IPS DF 4.7 (cell line): ENCODE measurements at regions not wholly inside any gene's neighbourhood (a gene's known extent, or its start where the extent isn't known, plus 50 kb on each side); places are given as distances from the start of the nearest gene placed in this dataset.
"Not testable (repeated sequence)": the region's sequence is repeated elsewhere in the genome, so short reads cannot be mapped to it uniquely, and the experiment has no call there.

Experiments
- DNase-seq: peaks from one replicate; pipeline ENCODE4 v3.0.0-alpha.2; 2013; ENCODE audit warnings: low spot score; ENCODE audit errors: extremely low read depth

DNA sequence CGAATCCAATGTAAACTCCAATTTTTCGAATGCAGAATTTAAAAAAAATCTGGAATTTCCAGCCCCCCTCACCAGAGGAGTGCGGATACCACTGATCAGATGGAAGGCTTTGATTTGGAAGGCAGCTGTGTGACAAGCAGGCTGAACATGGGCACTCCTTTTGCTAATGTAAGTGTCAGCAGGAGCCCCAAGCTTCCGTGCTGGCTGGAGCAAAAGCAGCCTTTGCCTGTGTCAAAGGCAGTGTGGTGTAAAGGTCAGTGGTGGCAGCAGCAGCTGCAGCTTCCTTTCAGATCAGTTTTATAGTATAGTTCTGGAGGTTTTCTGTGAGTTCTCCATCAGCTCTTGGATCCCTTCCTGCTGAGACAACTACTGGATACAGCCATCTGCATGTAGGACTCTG, 259.9 kb downstream of the CTH start:
- no peak for DNase-seq

DNA sequence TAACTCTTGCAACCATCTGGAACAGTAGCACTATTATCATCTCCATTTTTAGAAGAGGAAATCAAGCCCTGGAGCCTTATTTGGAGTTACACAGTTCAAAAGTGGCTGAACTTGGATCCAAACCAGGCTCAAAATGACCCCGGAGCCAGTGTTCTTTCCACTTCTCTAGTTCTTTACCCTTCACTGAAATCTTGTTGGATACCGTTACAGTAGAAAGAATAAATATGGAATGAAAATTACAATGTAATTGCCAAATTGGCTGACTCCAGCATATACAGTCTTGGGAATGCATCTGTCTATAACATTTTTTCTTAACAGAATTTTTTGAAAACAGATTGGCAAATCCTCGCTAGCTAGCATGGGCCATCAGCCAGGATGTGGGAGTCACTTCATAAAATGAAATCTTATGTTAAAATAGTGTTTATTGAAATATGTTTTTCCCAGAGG, 261.4 kb downstream of the CTH start:
- no peak for DNase-seq

DNA sequence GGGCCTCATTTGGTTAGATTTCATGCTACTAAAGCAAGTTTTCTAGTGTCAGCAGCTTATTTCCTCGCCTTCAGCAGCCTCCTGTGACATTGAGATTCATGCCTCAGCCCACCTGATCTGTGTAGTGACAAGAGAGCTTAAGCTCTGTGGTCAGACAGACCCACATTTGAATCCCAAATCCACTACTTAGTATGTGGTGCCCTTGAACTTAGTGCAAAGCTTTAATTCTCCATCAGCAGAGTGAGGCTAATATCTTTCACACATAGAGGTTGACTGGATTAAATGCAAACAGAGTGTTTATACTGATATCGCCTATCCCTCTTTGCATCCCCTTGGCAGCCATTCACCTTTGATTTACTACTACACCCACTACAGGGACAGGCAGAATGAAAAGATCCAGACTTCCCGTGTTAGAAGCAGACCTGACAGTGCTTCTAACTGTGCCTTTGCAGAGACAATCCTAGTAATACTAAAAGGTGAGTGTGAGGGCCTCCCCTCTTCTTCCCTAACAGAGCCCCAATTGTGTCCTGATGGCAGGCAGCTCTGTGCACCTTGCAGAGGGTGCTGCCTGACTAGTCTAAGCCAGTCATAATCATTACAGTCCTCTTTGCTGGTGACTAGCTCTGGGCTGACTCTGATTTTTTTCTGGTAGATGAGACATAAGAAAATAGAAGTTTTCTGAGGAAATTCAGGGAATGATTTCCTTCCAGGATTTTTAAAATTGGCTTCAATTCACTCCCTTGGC, 264.0 kb downstream of the CTH start:
- no peak for DNase-seq

DNA sequence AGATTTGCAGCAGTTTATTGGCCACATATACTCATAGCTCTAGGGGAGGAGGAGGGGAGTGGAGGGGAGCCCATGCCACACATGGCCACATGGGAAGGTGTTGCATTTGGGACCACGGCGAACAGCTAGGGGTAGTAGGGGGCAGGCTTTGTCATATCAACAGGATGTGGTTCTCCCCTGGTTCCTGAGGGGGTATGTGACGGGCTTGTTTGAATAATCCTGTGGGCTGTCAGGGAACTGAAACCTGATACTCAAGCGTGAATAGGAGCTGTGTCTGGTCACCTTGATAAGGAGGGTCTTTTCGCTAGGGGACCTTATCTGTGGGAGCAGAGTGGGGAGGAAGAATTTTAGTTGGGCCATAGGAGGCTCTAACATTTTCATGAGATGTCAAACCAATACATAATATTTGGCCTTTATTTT, 264.7 kb downstream of the CTH start:
- DNase-seq = peak; percentile 28

DNA sequence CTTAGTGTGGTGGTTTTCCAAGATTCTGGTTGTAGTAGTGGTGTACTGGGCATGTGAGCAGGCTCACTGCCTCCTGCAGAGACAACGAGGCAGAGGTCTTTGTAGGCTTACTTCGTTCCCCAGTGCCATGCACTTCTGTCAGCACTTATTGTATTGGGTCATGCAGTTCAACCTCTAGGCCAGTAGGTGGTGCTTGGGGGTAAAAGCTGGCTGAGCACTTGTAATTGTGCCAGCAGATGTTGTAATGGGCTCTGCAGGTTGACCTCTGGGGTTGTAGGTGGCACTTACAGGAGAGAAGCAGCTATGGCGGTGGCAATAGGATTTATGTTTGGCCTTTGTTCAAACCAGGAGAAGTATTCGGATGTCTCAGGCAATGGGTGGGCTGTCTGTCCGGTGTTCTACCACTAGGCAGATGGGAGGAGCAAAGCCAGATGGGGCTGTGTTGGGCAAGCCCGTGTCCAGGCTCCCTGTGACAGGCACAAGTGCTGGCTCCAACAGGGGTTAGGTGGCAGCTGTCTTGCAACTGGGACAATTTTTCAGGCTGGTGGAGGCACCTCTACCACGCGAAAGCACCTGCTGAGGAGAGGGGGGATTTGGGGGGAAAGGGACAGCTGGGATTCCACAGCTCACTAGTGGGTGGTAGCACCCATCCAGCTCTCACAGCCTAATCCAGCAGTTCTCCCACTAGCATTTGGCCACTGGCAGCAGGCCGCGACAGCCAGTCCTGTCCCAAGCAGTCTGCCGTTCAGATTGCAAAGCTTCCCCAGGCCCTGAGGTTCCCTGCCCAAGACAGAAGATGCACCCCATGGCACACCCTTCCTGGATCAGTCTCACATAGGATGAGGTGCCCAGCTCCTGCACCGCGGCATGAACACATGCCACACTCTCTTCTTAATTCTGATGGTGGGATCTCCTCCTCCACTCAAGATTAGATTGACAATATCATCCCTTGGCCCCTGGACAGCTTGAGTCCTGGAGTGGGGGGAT, 274.5 kb downstream of the CTH start:
- peak; percentile 68 for DNase-seq

DNA sequence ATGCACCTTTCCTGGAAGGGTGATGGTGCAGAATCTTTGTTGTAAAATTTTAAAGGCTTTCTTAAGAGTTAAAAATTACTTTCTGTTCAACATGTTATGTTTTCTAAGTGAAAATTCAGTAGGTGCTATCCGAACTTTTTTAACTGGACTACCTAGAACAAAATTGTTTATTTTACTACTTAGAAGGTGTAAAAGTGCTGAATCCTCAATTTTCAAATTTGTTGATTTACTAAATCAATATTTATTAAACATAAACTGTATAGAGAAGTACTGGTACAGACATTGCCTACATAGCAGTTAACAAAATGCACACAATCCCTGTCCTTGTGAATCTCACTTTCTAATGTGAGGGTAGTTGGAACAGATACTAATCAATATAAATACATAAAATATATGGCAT, 277.5 kb downstream of the CTH start:
- DNase-seq = no peak

DNA sequence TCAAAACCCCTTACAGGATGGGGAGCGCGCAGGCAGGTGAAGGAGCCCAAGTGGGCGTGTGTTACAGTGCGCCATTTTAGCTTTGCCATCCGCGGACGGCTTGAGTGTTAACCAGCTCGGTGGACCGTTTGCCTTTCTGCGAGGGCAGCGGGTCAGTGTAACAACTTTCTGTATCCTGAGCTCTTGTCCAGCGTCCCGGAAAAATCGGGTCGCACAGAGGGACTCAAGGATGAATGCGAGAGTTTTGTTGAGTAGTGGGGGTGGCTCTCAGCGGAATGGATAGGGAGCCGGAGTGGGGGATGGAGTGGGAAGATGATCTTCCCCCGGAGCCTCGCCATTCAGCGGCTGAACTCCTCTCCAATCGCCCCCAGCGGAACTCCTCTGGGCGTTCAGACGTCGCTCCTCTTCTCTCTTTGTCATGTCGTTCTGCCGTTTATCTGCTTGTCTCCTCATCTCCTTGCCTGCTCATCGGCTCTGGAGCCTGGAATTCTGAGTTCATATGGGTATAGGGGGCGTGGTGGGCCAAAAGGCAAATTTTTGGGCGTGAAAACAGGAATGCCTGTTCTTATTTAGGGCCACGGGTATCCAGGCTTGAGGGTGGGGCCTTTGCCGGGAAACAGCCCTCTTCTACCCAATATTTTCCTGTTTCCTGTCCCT, 295.4 kb downstream of the CTH start:
- DNase-seq = no peak

DNA sequence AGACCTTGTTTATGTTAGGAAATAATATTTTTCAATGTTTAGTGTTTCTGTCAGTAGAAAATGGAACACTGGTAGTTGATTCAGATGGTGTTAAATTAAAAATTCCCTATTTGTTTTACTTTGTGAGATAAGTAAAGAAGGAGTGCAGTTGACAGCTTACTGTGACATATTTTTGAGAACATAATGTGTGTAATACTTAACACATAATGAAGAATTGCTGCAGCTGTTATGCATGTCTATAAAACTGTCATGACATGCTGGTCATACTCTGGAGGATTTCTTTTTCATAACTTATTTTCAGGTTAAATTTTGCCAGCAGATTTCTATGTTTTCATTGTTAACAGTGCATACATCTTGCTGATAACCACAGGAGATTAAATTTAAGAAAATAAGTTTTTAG, 296.1 kb downstream of the CTH start:
- DNase-seq = no peak

DNA sequence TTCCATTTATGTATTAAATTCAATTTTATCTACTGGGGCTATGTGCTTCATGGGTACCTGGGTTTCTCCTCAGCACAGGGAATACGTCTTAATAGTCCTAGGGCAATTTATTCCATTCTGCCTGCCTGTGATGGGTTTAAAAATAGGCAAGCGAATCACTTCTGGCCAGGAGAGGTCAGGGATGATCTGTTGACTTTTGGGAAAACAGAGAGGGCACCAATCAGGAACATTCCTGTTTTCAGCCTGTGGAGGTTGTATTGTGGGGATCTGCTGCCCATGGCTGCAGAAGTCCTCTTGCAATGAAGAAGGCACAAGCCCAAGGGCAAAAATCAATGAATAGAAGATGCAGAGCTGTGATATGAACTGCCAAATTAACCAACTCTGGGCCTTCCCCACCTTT, 303.1 kb downstream of the CTH start:
- no peak for DNase-seq

DNA sequence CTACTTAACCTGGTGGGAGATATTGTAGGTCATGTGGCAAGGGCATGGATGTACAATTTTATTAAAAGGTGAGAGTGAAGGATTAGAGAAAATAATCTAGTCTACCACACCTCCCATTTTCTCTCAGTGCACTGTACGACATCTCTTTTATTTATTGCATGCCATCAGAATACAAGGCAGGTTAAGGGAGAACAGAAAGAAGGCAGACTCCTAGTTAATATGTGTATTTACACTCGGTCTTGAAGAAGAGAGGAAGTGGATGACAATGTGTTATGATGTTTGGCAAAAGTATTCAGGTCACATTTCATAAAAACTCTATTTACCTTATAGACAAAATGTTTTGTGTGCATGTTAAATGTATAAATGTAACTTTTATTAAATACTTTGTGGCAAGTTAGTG, 306.1 kb downstream of the CTH start:
- no peak for DNase-seq

DNA sequence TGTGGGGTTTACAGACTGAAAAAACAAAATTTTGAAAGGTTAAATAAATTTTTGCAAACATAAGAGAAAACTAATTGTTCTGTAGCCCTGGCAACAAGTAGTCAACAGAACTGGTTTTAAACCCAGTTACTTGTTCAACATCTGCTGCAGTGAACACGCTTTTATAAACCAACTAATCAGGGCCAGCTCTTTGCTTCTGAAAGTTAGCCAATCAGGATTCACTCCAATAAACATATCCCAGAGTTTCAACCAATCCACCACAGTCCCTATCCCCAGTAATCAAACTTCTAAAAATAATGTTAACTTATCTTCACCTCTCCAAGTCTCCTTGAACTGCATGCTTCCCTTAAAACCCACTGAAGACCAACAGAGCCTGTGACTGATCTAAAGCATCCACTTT, 306.6 kb downstream of the CTH start:
- no peak for DNase-seq

DNA sequence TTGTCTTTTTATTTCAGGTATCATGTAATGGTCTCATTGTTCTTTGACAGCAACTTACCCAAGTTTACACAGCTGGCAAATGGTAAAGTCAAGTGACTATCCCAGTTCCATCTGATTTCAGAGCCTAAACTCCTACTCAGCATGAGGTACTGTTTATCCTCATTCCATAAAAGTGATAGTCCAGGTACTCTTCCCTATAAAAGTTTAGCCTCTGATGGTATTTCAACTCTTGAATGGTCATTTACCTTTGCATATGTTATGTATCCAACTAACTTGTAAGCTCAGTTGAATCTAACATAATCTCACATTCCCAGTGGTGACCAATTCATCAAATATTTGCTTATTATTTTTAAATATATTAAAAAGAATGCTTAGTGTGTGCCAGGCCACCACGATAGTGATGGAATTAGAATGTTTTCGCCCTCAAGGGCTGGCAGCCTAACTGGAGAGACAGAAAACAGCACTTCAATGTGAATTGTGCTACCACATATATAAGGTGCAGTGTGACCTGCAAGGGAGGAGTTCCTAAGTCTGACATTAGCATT, 307.1 kb downstream of the CTH start:
- DNase-seq = no peak

DNA sequence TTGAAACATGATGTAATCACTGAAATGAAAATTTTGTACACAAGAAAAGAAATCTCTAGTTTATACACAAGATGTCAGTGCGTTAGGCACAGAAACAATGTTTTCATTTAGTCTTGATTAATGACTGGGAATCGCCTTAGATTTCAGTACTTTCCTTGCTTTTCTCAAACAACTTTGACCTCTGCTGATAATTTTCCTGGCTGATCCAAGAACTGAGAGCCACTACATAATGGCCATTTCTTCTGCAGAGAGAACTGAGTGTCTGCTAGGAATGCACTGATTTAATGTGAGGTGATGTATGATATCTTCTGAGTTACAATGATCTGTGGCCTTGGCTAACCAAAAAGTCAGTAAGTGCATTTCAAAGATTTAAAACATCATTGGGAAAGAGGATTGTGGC, 308.1 kb downstream of the CTH start:
- no peak for DNase-seq

DNA sequence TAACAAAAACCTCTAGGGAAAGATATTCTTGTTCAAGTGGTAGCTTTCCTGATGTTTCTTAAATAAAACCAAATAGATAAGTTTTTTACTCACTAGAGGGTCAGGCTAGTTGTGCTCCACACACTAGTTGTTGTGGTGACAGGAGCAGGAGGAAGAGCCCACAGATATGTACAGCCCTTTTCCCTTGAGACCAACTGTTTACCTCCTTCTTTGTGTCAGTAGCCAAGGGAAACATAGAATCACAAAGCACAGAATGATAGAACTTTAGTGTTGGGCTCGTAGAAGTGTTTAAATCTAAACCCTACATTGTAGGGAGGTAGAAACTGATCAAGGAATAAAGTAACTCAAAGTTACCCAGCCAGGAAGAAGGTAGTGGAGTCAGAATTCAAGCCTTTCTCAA, 309.0 kb downstream of the CTH start:
- DNase-seq = no peak

DNA sequence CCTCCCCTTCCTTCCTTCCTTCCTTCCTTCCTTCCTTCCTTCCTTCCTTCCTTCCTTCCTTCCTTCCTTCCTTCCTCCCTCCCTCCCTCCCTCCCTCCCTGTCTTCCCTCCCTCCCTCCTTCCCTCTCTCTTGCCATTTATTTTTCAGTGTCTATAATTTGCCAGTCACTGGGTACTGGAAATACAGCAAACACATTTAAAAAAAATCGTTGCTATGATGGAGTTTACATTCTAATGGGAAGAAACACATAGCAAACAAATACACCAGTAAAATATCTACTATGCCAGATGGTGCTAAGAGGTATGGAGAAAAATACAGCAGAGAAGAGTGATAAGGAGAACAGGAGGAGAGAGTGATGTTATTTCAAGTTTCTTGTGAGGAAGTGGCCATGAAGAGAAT, 309.5 kb downstream of the CTH start:
- no peak for DNase-seq

DNA sequence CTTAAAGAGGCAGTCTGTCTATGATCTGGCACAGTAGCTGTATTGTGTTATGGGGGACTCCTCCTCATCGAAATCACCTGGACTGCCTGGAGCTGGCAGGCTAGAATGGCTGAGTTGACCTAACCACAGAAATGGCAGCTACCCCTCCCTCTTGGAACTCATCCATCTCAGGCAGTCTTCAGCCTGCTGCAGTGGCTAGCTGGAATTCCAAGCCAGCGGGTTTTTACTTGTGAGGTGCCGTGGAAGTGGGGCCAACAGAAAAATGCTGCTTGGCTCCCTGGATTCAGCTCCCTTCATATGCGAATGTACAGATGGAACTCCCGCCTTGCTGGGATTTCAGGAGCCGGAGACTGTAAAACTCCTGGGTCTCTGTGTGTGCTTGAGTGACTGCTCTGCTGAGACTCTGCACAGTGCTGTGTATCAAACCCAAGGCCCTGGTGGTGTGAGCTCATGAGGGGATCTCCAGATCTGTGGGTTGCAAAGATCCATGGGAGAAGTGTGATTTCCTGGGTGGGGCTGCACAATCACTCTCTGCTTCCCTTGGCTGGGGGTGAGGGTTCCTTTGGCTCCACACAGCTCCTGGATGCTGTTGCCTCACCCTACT, 316.9 kb downstream of the CTH start:
- DNase-seq = no peak

DNA sequence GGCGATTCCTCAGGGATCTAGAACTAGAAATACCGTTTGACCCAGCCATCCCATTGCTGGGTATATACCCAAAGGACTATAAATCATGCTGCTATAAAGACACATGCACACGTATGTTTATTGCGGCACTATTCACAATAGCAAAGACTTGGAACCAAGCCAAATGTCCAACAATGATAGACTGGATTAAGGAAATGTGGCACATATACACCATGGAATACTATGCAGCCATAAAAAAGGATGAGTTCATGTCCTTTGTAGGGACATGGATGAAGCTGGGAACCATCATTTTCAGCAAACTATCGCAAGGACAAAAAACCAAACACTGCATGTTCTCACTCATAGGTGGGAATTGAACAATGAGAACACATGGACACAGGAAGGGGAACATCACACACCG, 311.1 kb downstream of the PTGER3 start:
- DNase-seq = not testable (repeated sequence)

DNA sequence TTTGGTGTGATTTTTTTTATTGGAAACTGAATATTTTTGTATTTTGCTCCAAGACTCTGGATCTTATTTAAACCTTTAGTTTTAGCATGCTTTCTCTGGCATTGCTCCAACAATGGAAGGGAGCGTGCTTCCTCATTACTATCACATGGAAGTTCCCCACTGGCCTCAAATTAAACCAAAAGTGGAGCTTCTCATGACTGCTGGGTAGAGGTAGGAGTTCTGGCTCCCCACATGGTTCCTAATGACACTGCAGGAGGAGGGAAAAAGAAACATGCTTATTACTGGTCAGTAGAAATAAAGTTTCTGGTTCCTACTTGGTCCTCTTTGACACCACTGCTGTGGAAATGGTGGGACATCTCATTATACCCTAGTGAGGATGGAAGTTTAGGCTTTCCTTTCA, 310.5 kb downstream of the PTGER3 start:
- DNase-seq = no peak

DNA sequence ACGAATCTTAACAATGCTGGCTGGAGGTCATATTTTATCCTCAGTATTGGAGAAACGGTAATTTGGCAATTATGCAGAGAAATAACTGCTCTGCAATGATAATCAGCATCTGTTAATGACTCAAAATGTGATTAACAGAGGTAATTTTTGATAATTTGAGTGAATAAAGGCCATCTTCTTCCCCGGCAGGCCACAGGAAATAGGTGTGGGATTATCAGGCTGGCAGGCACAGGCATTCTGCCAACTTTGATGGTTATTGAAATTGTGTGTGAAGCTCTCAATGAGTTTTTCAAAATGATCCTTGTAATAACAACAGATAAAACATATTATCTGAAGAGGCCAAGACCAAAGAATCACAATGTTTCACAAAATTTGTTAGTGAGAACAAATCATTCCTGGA, 309.0 kb downstream of the PTGER3 start:
- no peak for DNase-seq

DNA sequence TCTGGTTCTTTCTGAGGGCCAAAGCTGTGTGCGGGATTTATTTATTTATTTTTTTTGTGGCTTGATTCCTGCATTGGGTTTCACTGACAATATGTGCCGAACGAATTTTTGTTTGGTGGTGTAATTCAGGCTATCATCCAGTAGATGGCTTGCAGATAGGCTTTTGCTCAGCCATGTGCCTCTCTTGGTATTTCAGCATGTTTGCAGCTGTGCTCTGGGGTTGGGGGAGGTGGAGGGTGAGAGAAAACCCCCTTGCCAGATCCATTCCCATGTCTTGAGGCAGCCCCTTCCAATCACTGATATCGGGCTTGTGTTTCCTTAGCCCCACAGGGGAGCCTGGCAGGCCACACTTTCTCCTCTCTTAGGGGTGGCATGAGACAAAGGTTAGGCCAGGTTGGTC, 302.4 kb downstream of the PTGER3 start:
- DNase-seq = peak; percentile 71

DNA sequence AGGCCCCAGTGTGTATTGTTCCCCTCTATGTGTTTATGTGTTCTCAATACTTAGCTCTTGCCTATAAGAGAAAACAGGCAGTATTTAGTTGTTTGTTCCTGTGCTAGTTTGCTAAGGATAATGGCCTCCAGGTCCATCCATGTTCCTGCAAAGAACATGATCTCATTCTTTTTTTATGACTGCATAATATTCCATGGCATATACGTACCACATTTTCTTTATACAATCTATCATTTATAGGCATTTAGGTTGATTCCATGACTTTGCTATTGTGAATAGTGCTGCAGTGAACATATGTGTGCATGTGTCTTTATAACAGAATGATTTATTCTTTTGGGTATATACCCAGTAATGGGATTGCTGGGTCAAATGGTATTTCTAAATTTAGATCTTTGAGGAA, 301.6 kb downstream of the PTGER3 start:
- DNase-seq = not testable (repeated sequence)
